ENCODE measurements at regions not wholly inside any gene's neighbourhood (a gene's known extent, or its start where the extent isn't known, plus 50 kb on each side); places are given as distances from the start of the nearest gene placed in this dataset.

GRCh38 chr6:91940801-91941200 lies 1353.9 kb upstream of the MAP3K7 start:
- TF ChIP-seq, protein P1, sequence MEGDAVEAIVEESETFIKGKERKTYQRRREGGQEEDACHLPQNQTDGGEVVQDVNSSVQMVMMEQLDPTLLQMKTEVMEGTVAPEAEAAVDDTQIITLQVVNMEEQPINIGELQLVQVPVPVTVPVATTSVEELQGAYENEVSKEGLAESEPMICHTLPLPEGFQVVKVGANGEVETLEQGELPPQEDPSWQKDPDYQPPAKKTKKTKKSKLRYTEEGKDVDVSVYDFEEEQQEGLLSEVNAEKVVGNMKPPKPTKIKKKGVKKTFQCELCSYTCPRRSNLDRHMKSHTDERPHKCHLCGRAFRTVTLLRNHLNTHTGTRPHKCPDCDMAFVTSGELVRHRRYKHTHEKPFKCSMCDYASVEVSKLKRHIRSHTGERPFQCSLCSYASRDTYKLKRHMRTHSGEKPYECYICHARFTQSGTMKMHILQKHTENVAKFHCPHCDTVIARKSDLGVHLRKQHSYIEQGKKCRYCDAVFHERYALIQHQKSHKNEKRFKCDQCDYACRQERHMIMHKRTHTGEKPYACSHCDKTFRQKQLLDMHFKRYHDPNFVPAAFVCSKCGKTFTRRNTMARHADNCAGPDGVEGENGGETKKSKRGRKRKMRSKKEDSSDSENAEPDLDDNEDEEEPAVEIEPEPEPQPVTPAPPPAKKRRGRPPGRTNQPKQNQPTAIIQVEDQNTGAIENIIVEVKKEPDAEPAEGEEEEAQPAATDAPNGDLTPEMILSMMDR (IDR thresholded peaks at IDR 0.05; ENCODE audit: low read depth, low read length), result no peak
- TF ChIP-seq EZH2phosphoT487 (IDR thresholded peaks at IDR 0.05; ENCODE audit: low read depth), result no peak

Data from OCI-LY3 (cell line).